ENCODE measurements at regions not wholly inside any gene's neighbourhood (a gene's known extent, or its start where the extent isn't known, plus 50 kb on each side); places are given as distances from the start of the nearest gene placed in this dataset.
A peak's percentile ranks its signal among the peaks of the same experiment; 100 is the strongest.

DNA sequence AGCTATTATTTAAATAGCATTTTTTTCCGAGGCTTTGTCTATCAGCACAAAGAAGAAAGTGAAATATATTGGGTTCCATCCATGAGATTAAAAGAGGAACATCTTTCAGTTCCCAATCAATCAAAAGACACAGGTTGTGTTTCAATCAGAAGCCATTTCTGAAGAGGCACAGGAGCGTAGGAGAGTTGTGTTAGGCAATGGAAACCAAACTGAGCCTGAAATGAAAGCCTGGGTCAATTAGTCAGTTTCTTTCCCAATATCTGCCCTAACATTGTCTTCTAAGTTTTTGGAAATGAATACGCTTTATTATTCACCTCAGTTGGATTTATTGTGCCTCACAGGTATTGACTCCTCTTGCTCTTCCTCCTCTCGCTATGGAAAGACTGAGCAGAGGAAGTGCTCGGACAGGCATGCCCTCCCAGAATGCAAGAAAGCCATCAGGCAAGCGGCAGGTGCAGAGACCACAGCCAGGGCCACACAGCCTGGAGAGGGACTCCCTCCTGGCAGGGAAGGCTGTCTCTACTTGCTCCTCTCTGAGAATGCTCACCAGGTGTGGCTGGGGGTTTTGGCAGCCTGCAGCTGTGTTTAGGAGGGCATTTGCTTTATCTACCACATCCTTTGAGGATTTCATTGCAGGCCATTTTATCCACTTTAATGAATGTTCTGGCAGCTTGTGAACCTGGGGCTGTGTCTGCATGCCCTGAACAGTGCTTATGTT is 100.8 kb upstream of the NEDD9 start:
- intact Hi-C loops (cut with DNase I) = no loop called here
- no peaks in the 10 kb centered on the region for H3K9me3 ChIP-seq

DNA sequence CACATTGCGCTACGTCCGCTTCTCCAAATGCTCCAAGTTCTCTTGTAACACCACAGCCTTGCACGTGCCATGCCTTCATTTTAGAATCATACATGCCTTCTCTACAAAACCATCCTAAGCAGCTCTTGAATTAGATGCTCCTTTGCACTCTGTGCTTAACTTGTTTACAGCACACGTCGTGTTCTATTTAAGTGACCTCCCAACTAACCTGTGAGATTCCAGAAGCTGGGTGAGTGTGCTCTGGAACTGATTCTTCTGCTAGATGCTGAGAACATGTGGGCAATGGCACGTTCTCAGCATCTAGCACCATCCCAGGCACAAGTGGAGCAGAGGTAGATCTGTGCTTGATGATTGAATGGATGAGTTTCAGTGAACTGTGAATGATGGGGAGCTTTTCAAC is 100.0 kb upstream of the NEDD9 start:
- no peaks in the 10 kb centered on the region for H3K27me3 ChIP-seq
- peaks cover 0 to 30% of the 10 kb centered on the region in 2 donors for H3K4me1 ChIP-seq
- DNase-seq (no peak), ATAC-seq (no peak)
- TF ChIP-seq, protein P1, sequence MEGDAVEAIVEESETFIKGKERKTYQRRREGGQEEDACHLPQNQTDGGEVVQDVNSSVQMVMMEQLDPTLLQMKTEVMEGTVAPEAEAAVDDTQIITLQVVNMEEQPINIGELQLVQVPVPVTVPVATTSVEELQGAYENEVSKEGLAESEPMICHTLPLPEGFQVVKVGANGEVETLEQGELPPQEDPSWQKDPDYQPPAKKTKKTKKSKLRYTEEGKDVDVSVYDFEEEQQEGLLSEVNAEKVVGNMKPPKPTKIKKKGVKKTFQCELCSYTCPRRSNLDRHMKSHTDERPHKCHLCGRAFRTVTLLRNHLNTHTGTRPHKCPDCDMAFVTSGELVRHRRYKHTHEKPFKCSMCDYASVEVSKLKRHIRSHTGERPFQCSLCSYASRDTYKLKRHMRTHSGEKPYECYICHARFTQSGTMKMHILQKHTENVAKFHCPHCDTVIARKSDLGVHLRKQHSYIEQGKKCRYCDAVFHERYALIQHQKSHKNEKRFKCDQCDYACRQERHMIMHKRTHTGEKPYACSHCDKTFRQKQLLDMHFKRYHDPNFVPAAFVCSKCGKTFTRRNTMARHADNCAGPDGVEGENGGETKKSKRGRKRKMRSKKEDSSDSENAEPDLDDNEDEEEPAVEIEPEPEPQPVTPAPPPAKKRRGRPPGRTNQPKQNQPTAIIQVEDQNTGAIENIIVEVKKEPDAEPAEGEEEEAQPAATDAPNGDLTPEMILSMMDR (IDR thresholded peaks at IDR 0.05) = no peak
- H3K36me3 ChIP-seq = no peaks in the 10 kb centered on the region
- H3K27ac ChIP-seq = no peak overlapping the region
- intact Hi-C loops (cut with DNase I) = no loop called here
- H3K9me3 ChIP-seq = no peaks in the 10 kb centered on the region
- no peak overlapping the region for H3K4me3 ChIP-seq

More for the DNA sequence above, 100.8 kb upstream of the NEDD9 start:
- H3K36me3 ChIP-seq = no peaks in the 10 kb centered on the region
- TF ChIP-seq, protein P1 (IDR thresholded peaks at IDR 0.05) = no peak
- H3K27me3 ChIP-seq = no peaks in the 10 kb centered on the region
- DNase-seq (no peak), ATAC-seq (no peak)
- H3K4me1 ChIP-seq = peaks cover 0 to 30% of the 10 kb centered on the region in 2 donors
- H3K4me3 ChIP-seq = no peak overlapping the region
- H3K27ac ChIP-seq = peak overlapping the region in 1 of 2 donors; percentile 16

DNA sequence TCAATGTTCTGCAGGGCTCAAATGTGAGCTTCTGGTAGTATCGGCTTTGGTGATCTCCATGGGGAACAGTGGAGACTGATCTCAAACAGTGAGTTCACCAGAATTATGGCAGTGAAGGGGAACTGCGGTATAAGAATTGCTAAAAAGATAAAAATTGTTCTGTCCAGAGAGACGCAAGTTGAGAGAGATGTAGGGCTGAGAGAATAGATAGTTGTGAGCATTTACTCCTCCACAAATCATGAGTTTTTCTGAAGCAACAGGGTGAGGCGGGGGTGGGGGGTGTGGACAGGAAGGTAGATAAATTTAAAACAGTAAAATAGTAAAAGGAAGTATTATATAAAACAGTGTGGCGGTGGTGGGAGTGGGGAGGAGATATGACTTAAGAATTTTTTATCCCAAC is 98.6 kb upstream of the NEDD9 start:
- ATAC-seq (no peak), DNase-seq (no peak)
- Histone ChIP-seq H3K36me3 (no peaks in the 10 kb centered on the region), H3K27me3 (no peaks in the 10 kb centered on the region), H3K27ac (peak overlapping the region in 1 of 2 donors; percentile 68), H3K9me3 (no peaks in the 10 kb centered on the region), H3K4me3 (no peak overlapping the region), H3K4me1 (peaks cover 0 to 30% of the 10 kb centered on the region in 2 donors)
- TF ChIP-seq, protein P1 (IDR thresholded peaks at IDR 0.05) = no peak
- intact Hi-C loops (cut with DNase I) = no loop called here

DNA sequence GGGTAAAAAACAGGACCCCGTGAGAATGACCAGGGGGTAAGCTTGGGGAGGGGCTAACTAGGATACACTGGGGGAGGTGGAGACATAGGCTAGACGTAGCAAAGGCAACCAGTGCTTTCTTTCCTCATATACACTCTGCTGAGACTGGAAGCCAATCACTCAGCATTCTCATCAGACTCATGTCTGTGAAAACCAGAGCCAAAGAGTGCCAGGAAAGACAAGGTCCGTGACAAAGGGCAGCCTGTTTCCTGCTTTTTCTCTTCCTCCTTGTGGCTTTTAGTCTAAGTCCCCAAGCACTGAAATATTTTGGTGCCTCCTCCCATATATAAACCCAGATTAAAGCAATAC is 97.9 kb upstream of the NEDD9 start:
- intact Hi-C loops (cut with DNase I) = no loop called here
- peaks cover 0 to 30% of the 10 kb centered on the region in 2 donors for H3K4me1 ChIP-seq
- no peaks in the 10 kb centered on the region for H3K9me3 ChIP-seq
- TF ChIP-seq, protein P1 (IDR thresholded peaks at IDR 0.05) = no peak
- H3K36me3 ChIP-seq = no peaks in the 10 kb centered on the region
- no peak overlapping the region for H3K4me3 ChIP-seq
- no peaks in the 10 kb centered on the region for H3K27me3 ChIP-seq
- DNase-seq (peak in 1 of 4 donors; percentile 17), ATAC-seq (peak; percentile 65)
- peak overlapping the region in 1 of 2 donors; percentile 68 for H3K27ac ChIP-seq

DNA sequence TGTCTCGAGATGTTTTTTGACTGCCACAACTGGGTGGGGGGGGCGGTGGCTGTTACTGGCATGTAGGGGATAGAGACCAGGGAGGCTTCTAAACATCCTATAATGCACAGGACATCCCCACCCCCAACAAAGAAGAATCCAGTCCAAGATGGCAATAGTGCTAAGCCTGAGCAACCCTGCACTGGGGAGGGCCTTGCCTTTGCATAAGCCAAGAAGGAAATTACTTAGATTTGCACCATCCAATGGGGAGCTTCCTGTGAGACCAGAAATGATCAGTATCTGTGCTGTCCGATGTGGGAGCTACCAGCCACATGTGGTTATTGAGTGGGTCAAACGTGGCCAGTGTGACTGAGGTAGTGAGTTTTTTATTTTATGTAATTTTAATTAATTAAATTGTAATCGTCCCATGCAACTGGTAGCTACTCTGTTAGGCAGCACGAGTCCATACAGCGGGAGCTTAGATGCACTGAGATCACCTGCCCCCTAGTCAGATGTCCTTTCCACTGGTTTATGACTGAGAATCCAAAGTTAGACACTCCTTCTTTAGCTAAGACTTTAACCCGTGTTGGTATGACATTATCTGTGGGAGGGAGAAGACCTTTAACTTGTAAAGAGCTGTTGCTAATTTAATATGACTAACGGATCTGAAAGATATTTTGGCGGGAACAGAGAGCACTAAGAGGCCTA is 97.4 kb upstream of the NEDD9 start:
- Histone ChIP-seq H3K4me3 (no peak overlapping the region), H3K27me3 (no peaks in the 10 kb centered on the region), H3K36me3 (no peaks in the 10 kb centered on the region), H3K9me3 (no peaks in the 10 kb centered on the region), H3K4me1 (peaks cover 0 to 34% of the 10 kb centered on the region in 2 donors), H3K27ac (peak overlapping the region in 1 of 2 donors; percentile 68)
- DNase-seq (no peak), ATAC-seq (no peak)
- intact Hi-C loops (cut with DNase I) = no loop called here
- TF ChIP-seq, protein P1 (IDR thresholded peaks at IDR 0.05) = no peak
